Suprapubic skin (tissue), 4 donors: ENCODE measurements at regions not wholly inside any gene's neighbourhood (a gene's known extent, or its start where the extent isn't known, plus 50 kb on each side); places are given as distances from the start of the nearest gene placed in this dataset.

Experiments used
- DNase-seq, 2 donors: peaks; one replicate each; pipeline ENCODE4 v3.0.0-alpha.2; 2019; ENCODE audit warnings: low spot score in 2 of 2
- H3K27ac ChIP-seq: fragments of 200-600 bp; sonication (generic); one replicate; pipeline ENCODE4 v1.5.1; 2019
- H3K27me3 ChIP-seq: fragments of 200-600 bp; sonication (generic); one replicate; pipeline ENCODE4 v1.5.1; 2019
- H3K36me3 ChIP-seq: fragments of 200-600 bp; sonication (generic); one replicate; pipeline ENCODE4 v1.5.1; 2019
- H3K4me1 ChIP-seq: fragments of 200-600 bp; sonication (generic); one replicate; pipeline ENCODE4 v1.5.1; 2019
- H3K4me3 ChIP-seq: fragments of 200-600 bp; sonication (generic); one replicate; pipeline ENCODE4 v1.5.1; 2019; ENCODE audit warnings: mild to moderate bottlenecking
- H3K9me3 ChIP-seq: fragments of 200-600 bp; sonication (generic); one replicate; pipeline ENCODE4 v1.5.1; 2019
- EP300 ChIP-seq: sonication (generic); formaldehyde crosslinking; IDR thresholded peaks from one replicate; pipeline ENCODE4 v1.6.1; 2017; ENCODE audit warnings: antibody characterized with exemption
- POLR2A ChIP-seq, 2 donors: fragments of 450-650 bp; IDR thresholded peaks; one replicate each; pipeline ENCODE4 v1.6.1; 2017; ENCODE audit warnings: antibody characterized with exemption in 2 of 2, mild to moderate bottlenecking in 2 of 2, moderate library complexity in 2 of 2
- POLR2AphosphoS5 ChIP-seq, 3 donors: sonication (generic); formaldehyde crosslinking; IDR thresholded peaks; one replicate each; pipeline ENCODE4 v1.6.1; 2017; ENCODE audit warnings: antibody characterized with exemption in 3 of 3
- WGBS: methylation state at CpG from one replicate; pipeline ENCODE4 v1.1.5; 2018; 5-methylcytosine and 5-hydroxymethylcytosine counted together
- TF ChIP-seq, protein P1 (sequence below), 2 donors: fragments of 200-600 bp in 1 of 2; fragments of 450-650 bp in 1 of 2; sonication (generic) in 1 of 2; IDR thresholded peaks; one replicate each; pipeline ENCODE4 v1.5.1; 2016 to 2019; ENCODE audit warnings: antibody characterized with exemption in 2 of 2, mild to moderate bottlenecking in 1 of 2, moderate library complexity in 1 of 2

DNA sequence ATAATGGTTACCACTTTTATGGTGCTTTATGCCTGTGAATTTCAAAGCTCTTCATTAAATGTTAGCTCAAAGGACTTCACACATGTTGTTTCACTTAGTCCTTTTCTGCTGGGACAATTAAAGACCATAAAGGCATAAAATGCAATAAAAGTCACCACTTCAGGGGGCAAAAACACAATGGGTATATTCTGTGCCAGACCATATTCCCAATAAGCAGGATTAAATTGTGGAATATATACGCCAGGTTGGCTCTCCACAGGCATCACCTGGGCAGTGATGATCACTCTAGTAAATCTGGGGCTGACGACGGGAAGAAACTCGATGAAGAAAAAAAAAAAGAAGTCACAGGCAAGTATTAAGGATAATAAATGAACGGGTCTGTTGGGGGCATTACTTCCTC, 370.2 kb upstream of the CNTN4 start:
- no peaks in the 10 kb centered on the region for H3K4me1 ChIP-seq
- H3K9me3 ChIP-seq, result no peaks in the 10 kb centered on the region

DNA sequence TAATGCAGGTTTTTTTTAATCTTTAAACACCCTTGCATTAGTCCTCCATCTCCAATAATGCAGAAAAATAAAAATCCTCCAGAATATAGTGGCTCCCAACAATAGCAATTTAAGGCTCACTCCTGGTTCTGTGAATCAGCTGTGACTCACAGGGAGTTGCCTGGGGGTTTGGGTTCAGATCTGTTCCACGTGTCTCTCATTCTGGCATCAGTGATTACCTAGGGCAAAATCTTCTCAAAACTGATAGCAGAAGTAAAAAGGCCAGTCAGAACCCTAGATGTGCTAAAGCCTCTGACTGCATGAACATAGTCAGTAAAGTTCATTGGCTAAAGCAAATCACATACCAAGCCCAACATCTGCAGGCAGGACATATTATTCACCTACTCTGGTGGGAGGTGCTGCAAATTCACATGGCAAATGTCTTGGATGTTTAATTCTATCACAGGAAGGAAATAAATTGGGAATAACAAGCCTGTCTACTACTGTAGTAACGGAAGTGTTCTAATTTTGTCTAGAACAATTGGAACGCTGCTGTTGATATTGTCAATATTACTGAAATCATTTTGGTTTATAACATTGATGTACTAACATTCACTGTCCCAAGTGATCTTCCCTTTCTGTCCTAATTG, 364.1 kb upstream of the CNTN4 start:
- no peak overlapping the region for H3K27ac ChIP-seq
- no peaks in the 10 kb centered on the region for H3K27me3 ChIP-seq
- DNase-seq, result no peak
- H3K36me3 ChIP-seq, result no peaks in the 10 kb centered on the region
- 51% methylated on average over 3 of the region's 3 CpGs for WGBS
- TF ChIP-seq POLR2AphosphoS5 (IDR thresholded peaks at IDR 0.05) (no peak), EP300 (no peak), POLR2A (IDR thresholded peaks at IDR 0.05) (no peak)
- TF ChIP-seq, protein P1, sequence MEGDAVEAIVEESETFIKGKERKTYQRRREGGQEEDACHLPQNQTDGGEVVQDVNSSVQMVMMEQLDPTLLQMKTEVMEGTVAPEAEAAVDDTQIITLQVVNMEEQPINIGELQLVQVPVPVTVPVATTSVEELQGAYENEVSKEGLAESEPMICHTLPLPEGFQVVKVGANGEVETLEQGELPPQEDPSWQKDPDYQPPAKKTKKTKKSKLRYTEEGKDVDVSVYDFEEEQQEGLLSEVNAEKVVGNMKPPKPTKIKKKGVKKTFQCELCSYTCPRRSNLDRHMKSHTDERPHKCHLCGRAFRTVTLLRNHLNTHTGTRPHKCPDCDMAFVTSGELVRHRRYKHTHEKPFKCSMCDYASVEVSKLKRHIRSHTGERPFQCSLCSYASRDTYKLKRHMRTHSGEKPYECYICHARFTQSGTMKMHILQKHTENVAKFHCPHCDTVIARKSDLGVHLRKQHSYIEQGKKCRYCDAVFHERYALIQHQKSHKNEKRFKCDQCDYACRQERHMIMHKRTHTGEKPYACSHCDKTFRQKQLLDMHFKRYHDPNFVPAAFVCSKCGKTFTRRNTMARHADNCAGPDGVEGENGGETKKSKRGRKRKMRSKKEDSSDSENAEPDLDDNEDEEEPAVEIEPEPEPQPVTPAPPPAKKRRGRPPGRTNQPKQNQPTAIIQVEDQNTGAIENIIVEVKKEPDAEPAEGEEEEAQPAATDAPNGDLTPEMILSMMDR (IDR thresholded peaks at IDR 0.05), result no peak
- no peak overlapping the region for H3K4me3 ChIP-seq
- no peaks in the 10 kb centered on the region for H3K9me3 ChIP-seq
- peaks cover 4% of the 10 kb centered on the region for H3K4me1 ChIP-seq

More for the DNA sequence above, 370.2 kb upstream of the CNTN4 start:
- no peak for TF ChIP-seq POLR2AphosphoS5 (IDR thresholded peaks at IDR 0.05)
- TF ChIP-seq EP300, result no peak
- no peak for TF ChIP-seq POLR2A (IDR thresholded peaks at IDR 0.05)
- TF ChIP-seq, protein P1 (IDR thresholded peaks at IDR 0.05), result no peak
- Histone ChIP-seq H3K27ac (no peak overlapping the region), H3K4me3 (no peak overlapping the region), H3K36me3 (no peaks in the 10 kb centered on the region), H3K27me3 (no peaks in the 10 kb centered on the region)
- no peak for DNase-seq
- 82% methylated on average over 5 of the region's 5 CpGs for WGBS

DNA sequence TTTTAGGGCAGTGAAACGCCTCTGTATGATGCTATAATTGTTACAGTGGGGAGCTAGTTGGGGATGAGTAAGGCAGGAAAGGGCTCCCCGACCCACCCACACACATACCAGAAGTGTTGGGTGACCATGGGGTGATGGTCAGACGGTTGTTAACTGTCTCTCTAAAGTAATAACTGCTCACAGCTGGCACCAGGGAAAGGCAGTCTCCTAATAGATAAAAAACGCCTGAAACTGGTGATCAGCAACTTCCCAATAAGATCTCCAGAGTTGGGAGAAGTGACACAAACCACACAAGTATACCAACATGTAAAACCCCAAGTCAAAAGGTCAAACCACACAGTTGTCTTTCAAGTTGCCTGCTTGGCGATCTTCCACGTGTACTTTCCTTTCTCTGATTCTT, 346.5 kb upstream of the CNTN4 start:
- Histone ChIP-seq H3K4me3 (no peak overlapping the region), H3K36me3 (no peaks in the 10 kb centered on the region), H3K4me1 (no peaks in the 10 kb centered on the region), H3K9me3 (peaks cover 9% of the 10 kb centered on the region), H3K27me3 (no peaks in the 10 kb centered on the region), H3K27ac (no peak overlapping the region)
- 80% methylated on average over 6 of the region's 6 CpGs for WGBS
- no peak for TF ChIP-seq EP300
- TF ChIP-seq POLR2A (IDR thresholded peaks at IDR 0.05), result no peak
- no peak for TF ChIP-seq POLR2AphosphoS5 (IDR thresholded peaks at IDR 0.05)
- DNase-seq, result no peak

GRCh38 chr3:1766384-1766783, 332.3 kb upstream of the CNTN4 start:
- no peaks in the 10 kb centered on the region for H3K9me3 ChIP-seq
- no peak overlapping the region for H3K27ac ChIP-seq
- DNase-seq, result no peak
- no peak overlapping the region for H3K4me3 ChIP-seq
- no peaks in the 10 kb centered on the region for H3K36me3 ChIP-seq
- no peaks in the 10 kb centered on the region for H3K4me1 ChIP-seq
- H3K27me3 ChIP-seq, result no peaks in the 10 kb centered on the region
- TF ChIP-seq POLR2AphosphoS5 (IDR thresholded peaks at IDR 0.05), result no peak
- TF ChIP-seq, protein P1 (IDR thresholded peaks at IDR 0.05), result no peak
- TF ChIP-seq EP300, result no peak
- no peak for TF ChIP-seq POLR2A (IDR thresholded peaks at IDR 0.05)
- WGBS, result 38% methylated on average over 3 of the region's 3 CpGs

DNA sequence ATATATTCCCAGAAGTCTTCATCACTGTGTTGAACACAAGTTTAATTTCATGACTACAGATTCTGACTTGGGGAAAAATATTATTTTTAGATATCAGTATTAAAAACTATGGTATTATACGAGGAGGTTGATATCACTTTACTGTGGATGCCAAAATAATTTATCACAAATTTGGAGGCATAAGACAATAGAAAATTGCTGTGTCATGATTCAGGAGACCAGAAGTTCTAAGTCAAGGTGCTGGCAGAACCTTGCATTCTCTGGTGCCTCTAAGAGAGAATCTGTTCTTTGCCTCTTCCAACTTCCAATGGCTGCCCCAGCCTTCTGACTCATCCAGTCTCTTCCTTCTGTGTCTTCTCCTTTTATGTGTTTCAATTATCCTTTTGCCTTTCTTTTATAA, 325.0 kb upstream of the CNTN4 start:
- Histone ChIP-seq H3K27me3 (no peaks in the 10 kb centered on the region), H3K9me3 (no peaks in the 10 kb centered on the region), H3K4me3 (no peak overlapping the region), H3K27ac (no peak overlapping the region), H3K36me3 (no peaks in the 10 kb centered on the region), H3K4me1 (no peaks in the 10 kb centered on the region)
- WGBS, result 26% methylated on average over 1 of the region's 1 CpG
- TF ChIP-seq EP300, result no peak
- no peak for TF ChIP-seq POLR2A (IDR thresholded peaks at IDR 0.05)
- TF ChIP-seq POLR2AphosphoS5 (IDR thresholded peaks at IDR 0.05), result no peak
- TF ChIP-seq, protein P1 (IDR thresholded peaks at IDR 0.05), result no peak
- no peak for DNase-seq

DNA sequence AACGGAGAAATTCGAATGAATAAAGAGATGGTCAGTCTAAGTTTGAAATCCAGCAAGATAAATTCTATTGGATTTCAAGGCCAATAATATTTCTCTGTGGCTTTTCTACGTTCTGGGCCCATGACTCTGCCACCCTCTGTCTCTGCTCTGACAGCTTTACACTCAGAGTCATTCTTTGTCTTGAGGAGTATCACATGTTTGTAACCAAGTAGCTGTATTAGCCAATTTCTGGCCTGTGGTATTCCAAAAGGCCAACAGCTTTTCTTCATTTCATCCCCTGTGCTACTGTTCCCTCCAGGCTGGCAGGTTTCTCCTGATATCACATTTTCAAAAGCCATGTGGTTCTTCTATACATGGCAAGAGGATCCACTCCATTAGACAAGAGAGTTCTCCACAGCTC, 324.1 kb upstream of the CNTN4 start:
- DNase-seq, result no peak
- 70% methylated on average over 3 of the region's 3 CpGs for WGBS
- H3K4me3 ChIP-seq, result no peak overlapping the region
- H3K9me3 ChIP-seq, result no peaks in the 10 kb centered on the region
- H3K27ac ChIP-seq, result peak overlapping the region; percentile 12
- H3K27me3 ChIP-seq, result no peaks in the 10 kb centered on the region
- no peaks in the 10 kb centered on the region for H3K4me1 ChIP-seq
- TF ChIP-seq POLR2A (IDR thresholded peaks at IDR 0.05) (no peak), POLR2AphosphoS5 (IDR thresholded peaks at IDR 0.05) (no peak), EP300 (no peak)
- TF ChIP-seq, protein P1 (IDR thresholded peaks at IDR 0.05), result no peak
- no peaks in the 10 kb centered on the region for H3K36me3 ChIP-seq
